HuH-7 (cell line): ENCODE measurements at regions not wholly inside any gene's neighbourhood (a gene's known extent, or its start where the extent isn't known, plus 50 kb on each side); places are given as distances from the start of the nearest gene placed in this dataset.

Source experiments
- DNase-seq: peaks from one replicate; pipeline ENCODE4 v3.0.0; 2011; ENCODE audit warnings: low spot score

DNA sequence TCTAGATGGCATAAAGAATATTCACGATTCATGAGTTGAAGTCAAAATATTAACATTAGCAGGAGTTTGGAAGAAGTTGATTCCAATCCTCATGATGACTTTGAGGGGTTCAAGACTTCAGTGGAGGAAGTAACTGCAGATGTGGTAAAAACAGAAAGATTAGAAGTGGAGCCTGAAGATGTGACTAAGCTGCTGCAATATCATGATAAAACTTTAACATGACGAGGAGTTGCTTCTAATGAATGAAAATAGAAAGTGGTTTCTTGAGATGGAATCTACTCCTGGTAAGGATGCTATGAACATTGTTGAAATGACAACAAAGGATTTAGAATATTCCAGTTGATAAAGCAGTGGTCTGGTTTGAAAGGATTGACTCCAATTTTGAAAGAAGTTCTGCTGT, 70.1 kb upstream of the TMLHE start:
- DNase-seq = no peak

DNA sequence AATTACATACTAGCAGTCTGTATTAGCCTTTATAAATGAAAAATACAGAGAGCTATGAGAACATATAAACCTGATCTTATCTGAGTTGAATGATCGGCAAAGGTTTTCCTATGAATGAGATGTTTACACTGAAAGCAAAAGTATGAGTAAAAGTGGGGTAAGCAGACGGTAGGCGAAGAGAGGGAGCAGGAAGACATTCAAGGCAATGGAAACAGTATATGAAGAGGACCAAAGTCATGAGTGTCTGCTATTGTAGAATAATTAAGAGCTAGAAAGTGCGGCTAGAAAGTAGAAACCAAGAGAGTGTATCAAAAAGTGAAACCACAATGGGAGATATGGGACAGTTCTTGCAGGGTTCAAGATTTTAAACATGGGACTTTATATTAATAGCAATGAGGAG, 67.0 kb upstream of the TMLHE start:
- no peak for DNase-seq

DNA sequence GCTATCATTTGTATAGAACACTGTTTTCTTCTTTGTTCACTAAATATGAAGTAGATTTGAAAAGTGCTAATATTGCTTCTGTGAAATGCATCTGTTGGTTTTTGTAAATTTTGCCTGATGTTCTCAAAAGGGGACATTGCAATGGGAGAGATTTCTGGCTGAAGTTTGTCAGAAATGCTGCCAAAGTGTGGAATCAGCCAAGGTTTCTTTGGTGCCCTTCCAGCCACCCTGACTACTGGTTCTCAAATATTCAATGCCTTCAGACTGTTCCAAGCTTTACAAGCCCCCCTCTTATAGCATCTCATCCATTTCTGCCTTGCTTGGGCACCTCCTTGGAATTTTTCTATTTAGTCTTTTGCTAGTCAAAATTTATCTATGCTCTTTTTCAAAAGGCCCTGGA, 60.6 kb upstream of the TMLHE start:
- DNase-seq = no peak

DNA sequence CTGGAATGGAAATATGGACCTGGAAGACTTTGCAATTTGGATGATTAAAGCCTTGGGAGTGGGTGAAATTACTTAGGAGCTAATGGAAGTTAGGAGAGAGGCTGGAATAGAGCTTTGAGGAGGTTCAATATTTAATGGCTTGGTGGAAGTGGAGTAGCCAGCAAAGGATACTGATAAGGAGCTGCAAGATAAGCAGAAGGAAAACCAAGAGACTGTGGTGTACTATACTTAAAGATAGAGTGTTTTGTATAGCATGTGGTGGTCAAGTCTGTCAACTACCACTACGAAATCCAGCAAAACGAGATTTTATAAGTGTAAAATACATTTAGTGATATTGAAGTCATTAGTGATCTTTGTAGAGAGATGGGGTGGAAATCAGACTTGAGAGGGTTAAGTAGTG, 54.0 kb upstream of the TMLHE start:
- DNase-seq = no peak
